Hematopoietic multipotent progenitor cell treated with erythropoietin and hydrocortisone succinate and interleukin-3 and kit ligand, for 15 days (in vitro differentiated cells): ENCODE measurements at regions not wholly inside any gene's neighbourhood (a gene's known extent, or its start where the extent isn't known, plus 50 kb on each side); places are given as distances from the start of the nearest gene placed in this dataset.

Experiments used
- DNase-seq: peaks from one replicate; pipeline ENCODE4 v3.0.0-alpha.2; 2015; ENCODE audit warnings: low spot score

- DNase-seq: no peak
These were observed 271.8 kb downstream of the AEBP2 start for GRCh38 chr12:19710811-19711793.

DNA sequence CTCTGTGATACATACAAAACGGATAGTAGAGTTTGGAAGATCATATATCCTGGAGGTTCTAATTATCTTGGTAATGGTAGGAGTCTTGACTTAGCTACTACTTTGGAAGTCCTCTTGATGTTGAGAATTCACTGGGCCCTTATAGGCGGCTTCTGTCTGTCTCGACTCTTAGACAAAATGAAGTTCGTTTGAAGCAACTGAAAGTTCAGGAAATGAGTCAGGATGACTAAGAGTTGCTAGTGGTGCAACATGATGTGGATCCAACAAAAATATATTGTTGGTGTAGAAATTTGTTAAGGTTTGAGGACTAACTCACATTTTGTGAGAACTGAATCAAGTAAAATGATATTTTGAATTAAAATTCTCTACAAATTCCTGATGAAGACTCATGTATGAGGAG, 272.7 kb downstream of the AEBP2 start:
- DNase-seq: no peak

- no peak for DNase-seq
These were observed 279.1 kb downstream of the AEBP2 start for GRCh38 chr12:19718401-19718800.

DNA sequence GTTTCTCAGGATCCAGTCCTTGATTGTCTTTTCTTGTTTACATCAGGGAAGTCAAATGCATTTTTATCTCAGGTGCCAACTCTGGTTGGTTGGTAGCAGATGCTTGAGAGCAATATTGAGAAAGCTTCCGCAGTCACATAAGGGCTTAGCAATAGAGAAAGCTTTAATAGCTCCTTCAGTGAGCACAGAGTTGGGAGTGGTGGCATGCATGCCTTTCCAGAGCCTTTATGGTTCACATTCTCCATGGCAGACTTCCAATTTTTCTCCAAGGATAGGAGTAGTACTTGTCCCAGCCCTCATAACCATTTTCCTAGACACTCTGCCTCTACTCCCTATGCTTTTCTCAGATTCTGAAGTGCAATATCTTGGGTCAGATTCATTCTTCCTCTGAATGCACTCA, 280.4 kb downstream of the AEBP2 start:
- no peak for DNase-seq

GRCh38 chr12:19726122-19726521, 286.8 kb downstream of the AEBP2 start:
- DNase-seq: no peak

GRCh38 chr12:19726592-19726991, 287.3 kb downstream of the AEBP2 start:
- no peak for DNase-seq

- no peak for DNase-seq
These were observed 297.7 kb downstream of the AEBP2 start for GRCh38 chr12:19737019-19737418.

DNA sequence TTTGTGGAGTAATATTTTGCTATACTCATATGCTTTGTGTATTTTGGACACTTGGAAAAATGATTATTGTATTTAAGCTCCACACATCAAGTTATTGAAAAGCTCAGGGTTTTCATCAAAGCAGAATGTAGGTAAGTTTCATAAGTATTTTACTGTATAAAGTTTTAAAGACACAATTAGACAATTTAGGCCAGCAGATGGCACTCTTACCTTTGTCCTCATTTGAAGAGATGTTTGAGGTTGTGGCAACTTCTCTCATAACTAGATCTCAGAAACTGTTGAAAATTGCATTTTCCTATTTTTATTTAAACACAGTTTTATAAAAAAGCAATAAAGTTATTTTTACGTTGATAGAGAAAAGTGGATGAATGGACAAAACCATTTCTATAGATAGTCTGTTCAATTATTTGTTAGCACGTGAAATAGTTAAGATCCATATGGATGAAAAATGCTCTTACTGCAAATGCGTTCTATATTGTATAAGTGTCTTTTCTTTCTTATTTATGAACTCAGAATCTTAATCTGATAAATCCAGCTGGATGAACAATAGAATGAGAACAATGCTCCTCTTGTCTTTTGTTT, 300.0 kb downstream of the AEBP2 start:
- peak; percentile 4 for DNase-seq

DNA sequence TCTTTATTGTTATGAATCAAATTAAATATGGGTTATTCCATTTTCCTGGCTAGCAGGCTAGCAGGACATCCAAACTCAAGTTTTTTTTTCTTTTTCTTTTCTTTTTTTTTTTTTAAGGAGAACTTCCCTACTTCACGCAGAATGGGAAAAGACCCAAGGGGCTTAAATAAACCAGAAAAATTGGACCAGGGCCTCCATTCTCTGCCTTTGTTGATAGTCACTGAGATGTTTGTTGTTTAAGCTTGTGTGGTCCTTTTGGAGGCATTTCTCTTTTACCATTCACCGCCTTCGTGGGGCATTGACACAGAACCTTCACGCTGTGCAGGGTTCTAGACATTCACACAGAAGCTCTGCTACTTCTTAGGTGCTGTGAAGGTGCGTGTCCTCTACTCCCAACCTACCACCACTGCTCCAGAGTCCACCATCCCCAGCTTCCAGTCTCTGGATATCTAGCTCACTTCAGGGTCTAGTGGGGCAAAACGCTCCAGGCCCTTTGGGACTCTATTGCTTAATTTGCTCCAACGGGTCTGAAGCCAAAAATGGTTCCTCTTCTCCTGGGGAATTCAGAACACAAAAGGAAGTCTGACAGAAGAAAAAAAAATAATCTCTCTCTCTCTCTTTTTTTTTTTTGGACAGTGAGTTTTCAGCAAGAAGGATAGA, 301.3 kb downstream of the AEBP2 start:
- DNase-seq: no peak

- no peak for DNase-seq
These were observed 301.8 kb downstream of the AEBP2 start for GRCh38 chr12:19741132-19741489.

- DNase-seq: no peak
These were observed 305.5 kb downstream of the AEBP2 start for GRCh38 chr12:19744705-19745218.

DNA sequence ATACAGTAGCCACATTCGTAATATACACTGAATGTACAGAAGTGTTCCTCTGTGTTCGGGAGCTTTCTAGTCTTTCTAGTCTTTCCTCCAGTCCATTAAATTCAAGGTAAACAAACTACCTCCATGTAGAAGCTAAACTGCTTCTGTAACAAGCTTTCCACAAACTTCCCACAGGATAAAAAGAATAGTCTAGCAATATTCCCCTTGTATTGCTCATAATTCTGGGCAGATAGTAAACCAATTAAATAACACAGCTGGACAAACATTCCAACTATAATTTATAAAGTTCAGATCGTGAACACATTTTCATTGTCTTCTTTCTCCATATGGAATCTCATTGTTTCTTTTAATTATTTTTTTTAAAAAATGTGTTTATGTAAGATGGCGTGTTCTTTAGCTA, 307.2 kb downstream of the AEBP2 start:
- DNase-seq: no peak

- DNase-seq: no peak
These were observed 310.7 kb downstream of the AEBP2 start for GRCh38 chr12:19749906-19750574.

- no peak for DNase-seq
These were observed 311.8 kb downstream of the AEBP2 start for GRCh38 chr12:19751078-19751477.

GRCh38 chr12:19752712-19753111, 313.4 kb downstream of the AEBP2 start:
- no peak for DNase-seq

- DNase-seq: no peak
These were observed 315.8 kb downstream of the AEBP2 start for GRCh38 chr12:19755136-19755535.

DNA sequence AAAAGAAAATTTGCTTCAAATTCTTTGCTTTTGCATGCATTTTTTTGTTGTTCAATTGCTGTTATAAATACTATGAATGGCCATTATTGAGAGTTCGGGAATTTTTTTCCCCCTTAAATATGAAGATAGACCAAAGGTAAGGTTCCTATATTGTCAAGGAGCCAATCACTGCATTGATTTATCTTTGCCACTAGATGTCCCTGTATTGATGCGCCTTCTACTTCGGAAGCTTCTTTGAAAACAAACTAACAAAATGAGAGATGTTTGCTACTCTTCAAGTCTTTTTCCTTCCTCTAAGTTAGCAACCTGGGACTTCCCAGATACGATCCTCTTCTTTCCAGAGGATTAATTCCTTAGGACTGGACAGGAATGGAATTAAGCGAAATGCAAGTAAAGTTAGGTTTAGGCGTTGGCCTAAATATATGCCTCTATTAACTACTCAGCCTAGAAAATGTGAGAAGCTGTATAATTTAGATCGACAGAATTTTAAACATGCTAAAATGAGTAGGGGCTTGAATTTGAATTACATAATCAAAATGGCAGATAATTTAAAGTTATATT, 318.1 kb downstream of the AEBP2 start:
- DNase-seq: no peak

DNA sequence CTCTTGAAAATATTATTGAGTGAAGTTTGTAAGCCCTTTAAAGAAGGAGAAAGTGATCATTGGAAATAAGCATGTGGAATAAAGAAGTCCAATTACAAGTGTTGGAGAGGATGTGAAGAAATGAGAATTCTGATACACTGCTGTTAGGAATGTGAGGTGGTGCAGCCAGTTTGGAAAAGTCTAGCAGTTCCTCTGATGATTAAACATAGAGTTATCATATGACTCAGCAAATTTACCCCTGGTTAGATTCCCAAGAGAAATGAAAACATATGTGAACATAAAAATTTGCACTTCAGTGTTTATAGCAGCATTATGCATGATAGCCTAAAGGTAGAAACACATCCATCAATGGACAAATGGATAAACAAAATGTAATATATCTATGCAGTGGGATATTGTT, 319.9 kb downstream of the AEBP2 start:
- no peak for DNase-seq

- no peak for DNase-seq
These were observed 321.3 kb downstream of the AEBP2 start for GRCh38 chr12:19760611-19761010.

GRCh38 chr12:19761463-19761862, 322.2 kb downstream of the AEBP2 start:
- no peak for DNase-seq

DNA sequence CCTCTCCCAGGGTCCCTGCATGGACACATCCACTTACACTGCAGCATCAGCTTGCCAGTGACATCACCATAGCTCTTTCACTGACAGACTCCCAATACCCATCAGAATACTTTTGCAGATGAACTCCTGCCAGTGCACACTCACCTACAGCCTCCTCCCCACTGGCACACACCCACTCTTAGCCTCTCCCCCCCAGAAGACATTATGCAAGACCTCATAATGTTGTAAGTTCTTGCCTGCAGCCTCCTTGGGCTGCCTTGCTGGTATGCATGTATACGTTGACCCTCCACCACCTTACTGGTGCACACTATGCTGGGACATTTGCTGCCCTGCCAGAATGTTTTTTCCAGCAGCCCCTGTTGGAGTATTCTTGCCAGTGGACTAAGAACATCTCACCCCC, 324.2 kb downstream of the AEBP2 start:
- no peak for DNase-seq

- no peak for DNase-seq
These were observed 325.1 kb downstream of the AEBP2 start for GRCh38 chr12:19764408-19764807.
